ENCODE measurements at regions not wholly inside any gene's neighbourhood (a gene's known extent, or its start where the extent isn't known, plus 50 kb on each side); places are given as distances from the start of the nearest gene placed in this dataset.
"Not testable (repeated sequence)": the region's sequence is repeated elsewhere in the genome, so short reads cannot be mapped to it uniquely, and the experiment has no call there.

GRCh38 chrX:121169099-121170035 lies 122.0 kb downstream of the GLUD2 start:
- Histone ChIP-seq H3K36me3 (no peaks in the 10 kb centered on the region), H3K27ac (no peak overlapping the region), H3K9me3 (no peaks in the 10 kb centered on the region), H3K27me3 (no peaks in the 10 kb centered on the region), H3K4me3 (no peak overlapping the region), H3K4me1 (no peaks in the 10 kb centered on the region)
- ATAC-seq (ENCODE audit: low FRiP score in 2 of 2) (no peak), DNase-seq (no peak)
- WGBS, 2 donors, result 66 to 74% methylated on average over 2 of the region's 2 CpGs
- no peak for TF ChIP-seq POLR2AphosphoS5 (IDR thresholded peaks at IDR 0.05)
- TF ChIP-seq, protein P1, sequence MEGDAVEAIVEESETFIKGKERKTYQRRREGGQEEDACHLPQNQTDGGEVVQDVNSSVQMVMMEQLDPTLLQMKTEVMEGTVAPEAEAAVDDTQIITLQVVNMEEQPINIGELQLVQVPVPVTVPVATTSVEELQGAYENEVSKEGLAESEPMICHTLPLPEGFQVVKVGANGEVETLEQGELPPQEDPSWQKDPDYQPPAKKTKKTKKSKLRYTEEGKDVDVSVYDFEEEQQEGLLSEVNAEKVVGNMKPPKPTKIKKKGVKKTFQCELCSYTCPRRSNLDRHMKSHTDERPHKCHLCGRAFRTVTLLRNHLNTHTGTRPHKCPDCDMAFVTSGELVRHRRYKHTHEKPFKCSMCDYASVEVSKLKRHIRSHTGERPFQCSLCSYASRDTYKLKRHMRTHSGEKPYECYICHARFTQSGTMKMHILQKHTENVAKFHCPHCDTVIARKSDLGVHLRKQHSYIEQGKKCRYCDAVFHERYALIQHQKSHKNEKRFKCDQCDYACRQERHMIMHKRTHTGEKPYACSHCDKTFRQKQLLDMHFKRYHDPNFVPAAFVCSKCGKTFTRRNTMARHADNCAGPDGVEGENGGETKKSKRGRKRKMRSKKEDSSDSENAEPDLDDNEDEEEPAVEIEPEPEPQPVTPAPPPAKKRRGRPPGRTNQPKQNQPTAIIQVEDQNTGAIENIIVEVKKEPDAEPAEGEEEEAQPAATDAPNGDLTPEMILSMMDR (IDR thresholded peaks at IDR 0.05), result no peak
- no peak for TF ChIP-seq POLR2A (IDR thresholded peaks at IDR 0.05)
- no peak for TF ChIP-seq EP300 (IDR thresholded peaks at IDR 0.05)

DNA sequence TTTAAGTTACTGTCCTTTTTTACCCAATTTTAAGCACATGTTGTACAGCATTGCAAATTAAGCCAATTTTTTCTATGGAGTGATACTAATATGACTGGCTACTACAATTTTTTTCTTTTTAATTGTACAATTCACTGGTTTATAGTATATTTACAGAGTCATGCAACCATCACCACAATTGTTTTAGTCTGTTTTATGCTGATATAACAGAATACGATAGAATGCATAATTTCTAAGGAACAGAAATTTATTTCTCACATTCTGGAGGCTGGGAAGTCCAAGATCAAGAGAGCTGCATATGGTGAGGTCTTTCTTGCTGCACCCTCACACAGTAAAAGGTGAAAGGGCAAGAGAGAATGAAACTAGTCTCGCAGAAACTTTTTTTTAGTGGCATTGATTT lies 125.3 kb downstream of the GLUD2 start:
- peaks cover 0 to 3% (median 0%) of the 10 kb centered on the region in 4 donors for H3K9me3 ChIP-seq
- no peaks in the 10 kb centered on the region for H3K36me3 ChIP-seq
- TF ChIP-seq, protein P1 (IDR thresholded peaks at IDR 0.05), result no peak
- TF ChIP-seq EP300 (IDR thresholded peaks at IDR 0.05) (no peak), POLR2AphosphoS5 (IDR thresholded peaks at IDR 0.05) (no peak), POLR2A (IDR thresholded peaks at IDR 0.05) (no peak)
- no peak for DNase-seq
- H3K4me3 ChIP-seq, result no peak overlapping the region
- H3K4me1 ChIP-seq, result no peaks in the 10 kb centered on the region
- no peaks in the 10 kb centered on the region for H3K27me3 ChIP-seq
- 83 to 93% methylated on average over 2 of the region's 2 CpGs for WGBS, 2 donors
- no peak for ATAC-seq (ENCODE audit: low FRiP score in 2 of 2)
- H3K27ac ChIP-seq, result no peak overlapping the region

GRCh38 chrX:121179972-121180371 lies 132.6 kb downstream of the GLUD2 start:
- Histone ChIP-seq H3K27me3 (no peaks in the 10 kb centered on the region), H3K9me3 (peaks cover 0 to 6% (median 0%) of the 10 kb centered on the region in 4 donors), H3K4me1 (no peaks in the 10 kb centered on the region), H3K4me3 (no peak overlapping the region), H3K36me3 (no peaks in the 10 kb centered on the region), H3K27ac (no peak overlapping the region)
- no peak for TF ChIP-seq EP300 (IDR thresholded peaks at IDR 0.05)
- TF ChIP-seq POLR2A (IDR thresholded peaks at IDR 0.05), result no peak
- TF ChIP-seq, protein P1 (IDR thresholded peaks at IDR 0.05), result no peak
- 71% methylated on average over 1 of the region's 1 CpG; no CpG with 5 or more reads in 1 of the 2 donors for WGBS, 2 donors
- no peak for ATAC-seq (ENCODE audit: low FRiP score in 2 of 2)
- no peak for DNase-seq

DNA sequence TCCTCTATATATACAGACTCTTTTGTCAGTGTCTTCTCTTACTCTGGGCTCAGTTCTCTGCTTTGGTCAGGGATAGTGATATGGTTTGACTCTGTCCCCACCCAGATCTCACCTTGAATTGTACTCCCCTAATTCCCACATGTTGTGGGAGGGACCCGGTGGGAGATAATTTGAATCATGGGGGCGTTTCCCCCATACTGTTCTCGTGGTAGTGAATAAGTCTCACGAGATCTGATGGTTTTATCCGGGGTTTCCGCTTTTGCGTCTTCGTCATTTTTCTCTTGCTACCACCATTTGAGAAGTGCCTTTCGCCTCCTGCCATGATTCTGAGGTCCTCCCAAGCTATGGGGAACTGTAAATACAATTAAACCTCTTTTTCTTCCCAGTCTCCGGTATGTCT lies 144.4 kb downstream of the GLUD2 start:
- no peak overlapping the region for H3K27ac ChIP-seq
- TF ChIP-seq EP300 (IDR thresholded peaks at IDR 0.05), result no peak
- no peak overlapping the region for H3K4me3 ChIP-seq
- H3K36me3 ChIP-seq, result no peaks in the 10 kb centered on the region
- no peaks in the 10 kb centered on the region for H3K27me3 ChIP-seq
- H3K9me3 ChIP-seq, result no peaks in the 10 kb centered on the region
- ATAC-seq (ENCODE audit: low FRiP score in 2 of 2) (no peak), DNase-seq (no peak)
- 78 to 90% methylated on average over 10 of the region's 10 CpGs for WGBS, 2 donors
- H3K4me1 ChIP-seq, result no peaks in the 10 kb centered on the region

GRCh38 chrX:121195719-121196118 lies 148.3 kb downstream of the GLUD2 start:
- Histone ChIP-seq H3K27ac (no peak overlapping the region), H3K4me1 (no peaks in the 10 kb centered on the region), H3K36me3 (no peaks in the 10 kb centered on the region), H3K9me3 (no peaks in the 10 kb centered on the region), H3K4me3 (no peak overlapping the region), H3K27me3 (no peaks in the 10 kb centered on the region)
- DNase-seq, result no peak
- TF ChIP-seq POLR2AphosphoS5 (IDR thresholded peaks at IDR 0.05), result no peak
- TF ChIP-seq, protein P1 (IDR thresholded peaks at IDR 0.05), result no peak
- TF ChIP-seq EP300 (IDR thresholded peaks at IDR 0.05), result no peak
- TF ChIP-seq POLR2A (IDR thresholded peaks at IDR 0.05), result no peak
- ATAC-seq (ENCODE audit: low FRiP score in 2 of 2), result no peak
- 55 to 63% methylated on average over 2 of the region's 2 CpGs for WGBS, 2 donors

DNA sequence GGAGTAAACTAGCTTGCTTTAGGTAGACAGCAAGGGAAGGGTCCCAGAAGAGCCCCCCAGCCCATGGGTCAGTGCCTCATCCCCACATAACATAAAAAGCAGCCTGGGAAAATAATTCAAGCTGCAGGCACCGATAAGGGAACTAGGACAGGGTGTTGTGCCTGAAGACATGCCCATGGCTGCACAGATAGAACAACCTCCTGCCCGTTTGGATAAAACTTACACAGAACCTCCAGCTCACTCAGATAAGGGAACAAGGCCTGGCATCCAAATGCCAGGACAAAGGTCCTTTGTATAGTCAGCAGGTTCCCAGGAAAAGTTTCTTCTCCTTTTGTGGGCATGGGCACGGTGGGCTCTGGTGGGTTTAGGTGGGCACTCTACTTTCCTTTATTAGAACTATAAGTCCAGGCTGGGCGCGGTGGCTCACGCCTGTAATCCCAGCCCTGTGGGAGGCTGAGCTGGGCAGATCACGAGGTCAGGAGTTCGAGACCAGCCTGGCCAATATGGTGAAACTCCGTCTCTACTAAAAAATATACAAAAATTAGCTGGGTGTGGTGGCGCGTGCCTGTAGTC lies 149.5 kb downstream of the GLUD2 start:
- not testable (repeated sequence) for ATAC-seq (ENCODE audit: low FRiP score in 2 of 2); H3K4me1 ChIP-seq; H3K27me3 ChIP-seq; H3K27ac ChIP-seq; DNase-seq; H3K9me3 ChIP-seq; H3K36me3 ChIP-seq; H3K4me3 ChIP-seq
- 85 to 91% methylated on average over 7 to 11 of the region's 11 CpGs for WGBS, 2 donors
